ENCODE measurements at regions not wholly inside any gene's neighbourhood (a gene's known extent, or its start where the extent isn't known, plus 50 kb on each side); places are given as distances from the start of the nearest gene placed in this dataset.

- TF ChIP-seq, protein P1, sequence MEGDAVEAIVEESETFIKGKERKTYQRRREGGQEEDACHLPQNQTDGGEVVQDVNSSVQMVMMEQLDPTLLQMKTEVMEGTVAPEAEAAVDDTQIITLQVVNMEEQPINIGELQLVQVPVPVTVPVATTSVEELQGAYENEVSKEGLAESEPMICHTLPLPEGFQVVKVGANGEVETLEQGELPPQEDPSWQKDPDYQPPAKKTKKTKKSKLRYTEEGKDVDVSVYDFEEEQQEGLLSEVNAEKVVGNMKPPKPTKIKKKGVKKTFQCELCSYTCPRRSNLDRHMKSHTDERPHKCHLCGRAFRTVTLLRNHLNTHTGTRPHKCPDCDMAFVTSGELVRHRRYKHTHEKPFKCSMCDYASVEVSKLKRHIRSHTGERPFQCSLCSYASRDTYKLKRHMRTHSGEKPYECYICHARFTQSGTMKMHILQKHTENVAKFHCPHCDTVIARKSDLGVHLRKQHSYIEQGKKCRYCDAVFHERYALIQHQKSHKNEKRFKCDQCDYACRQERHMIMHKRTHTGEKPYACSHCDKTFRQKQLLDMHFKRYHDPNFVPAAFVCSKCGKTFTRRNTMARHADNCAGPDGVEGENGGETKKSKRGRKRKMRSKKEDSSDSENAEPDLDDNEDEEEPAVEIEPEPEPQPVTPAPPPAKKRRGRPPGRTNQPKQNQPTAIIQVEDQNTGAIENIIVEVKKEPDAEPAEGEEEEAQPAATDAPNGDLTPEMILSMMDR (conservative IDR thresholded peaks at IDR 0.05; ENCODE audit: low read length): no peak
- no peak for TF ChIP-seq EZH2phosphoT487 (IDR thresholded peaks at IDR 0.05; ENCODE audit: borderline replicate concordance, low read depth, low read length)
These were observed 92.2 kb upstream of the GATB start for GRCh38 chr4:151853034-151853433.

Measured in OCI-LY7 (cell line).